ENCODE measurements at regions not wholly inside any gene's neighbourhood (a gene's known extent, or its start where the extent isn't known, plus 50 kb on each side); places are given as distances from the start of the nearest gene placed in this dataset.

- Histone ChIP-seq H3K27ac (no peak overlapping the region), H3K4me3 (no peak overlapping the region), H3K4me1 (peaks cover 0 to 10% (median 5%) of the 10 kb centered on the region in 9 donors), H3K9me3 (peaks cover 0 to 12% (median 0%) of the 10 kb centered on the region in 11 donors), H3K36me3 (no peaks in the 10 kb centered on the region), H3K27me3 (no peaks in the 10 kb centered on the region)
- TF ChIP-seq CTCF (IDR thresholded peaks at IDR 0.05) = no peak
- 76 to 79% methylated on average over 6 of the region's 6 CpGs for WGBS, 2 donors
- no peak for DNase-seq
- ATAC-seq = peak in 1 of 8 donors; percentile 64
- intact Hi-C loops (cut with DNase I) = no loop called here
Measured at GRCh38 chr18:26697186-26697884, 149.0 kb upstream of the KCTD1 start.

- peaks cover 0 to 10% (median 5%) of the 10 kb centered on the region in 9 donors for H3K4me1 ChIP-seq
- H3K36me3 ChIP-seq = no peaks in the 10 kb centered on the region
- TF ChIP-seq CTCF (IDR thresholded peaks at IDR 0.05) = no peak
- DNase-seq = no peak
- H3K27ac ChIP-seq = peak overlapping the region in 1 of 10 donors; percentile 7
- H3K4me3 ChIP-seq = no peak overlapping the region
- intact Hi-C loops (cut with DNase I) = no loop called here
- no peak for ATAC-seq
- 62 to 67% methylated on average over 2 of the region's 2 CpGs for WGBS, 2 donors
- no peaks in the 10 kb centered on the region for H3K27me3 ChIP-seq
- peaks cover 0 to 15% (median 0%) of the 10 kb centered on the region in 11 donors for H3K9me3 ChIP-seq
Measured at GRCh38 chr18:26696786-26697185, 148.4 kb upstream of the KCTD1 start.

DNA sequence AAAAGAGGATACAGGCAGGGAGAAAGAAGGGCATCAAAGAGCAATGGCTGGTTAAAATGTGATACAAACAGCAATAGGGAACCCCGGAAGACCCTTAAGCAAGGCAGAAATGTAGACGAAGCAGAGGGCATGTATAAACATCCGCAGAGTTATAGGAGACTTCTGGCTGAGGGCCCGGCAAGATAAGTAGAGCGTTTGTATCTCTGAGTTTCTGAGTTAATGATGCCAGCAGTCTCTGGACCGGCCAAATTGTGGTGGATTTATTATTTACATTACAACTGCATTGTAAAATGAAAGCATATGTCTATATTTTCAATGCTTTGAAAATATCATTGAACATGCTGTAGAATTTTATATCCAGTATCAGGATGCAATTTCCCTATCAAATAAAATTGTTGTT, 148.0 kb upstream of the KCTD1 start:
- ATAC-seq (no peak), DNase-seq (no peak)
- Histone ChIP-seq H3K4me1 (peaks cover 0 to 10% (median 5%) of the 10 kb centered on the region in 9 donors), H3K27me3 (no peaks in the 10 kb centered on the region), H3K27ac (no peak overlapping the region), H3K4me3 (no peak overlapping the region), H3K36me3 (no peaks in the 10 kb centered on the region), H3K9me3 (peaks cover 0 to 20% (median 0%) of the 10 kb centered on the region in 11 donors)
- WGBS, 2 donors = 35 to 48% methylated on average over 6 of the region's 6 CpGs
- no peak for TF ChIP-seq CTCF (IDR thresholded peaks at IDR 0.05)
- intact Hi-C loops (cut with DNase I) = no loop called here

DNA sequence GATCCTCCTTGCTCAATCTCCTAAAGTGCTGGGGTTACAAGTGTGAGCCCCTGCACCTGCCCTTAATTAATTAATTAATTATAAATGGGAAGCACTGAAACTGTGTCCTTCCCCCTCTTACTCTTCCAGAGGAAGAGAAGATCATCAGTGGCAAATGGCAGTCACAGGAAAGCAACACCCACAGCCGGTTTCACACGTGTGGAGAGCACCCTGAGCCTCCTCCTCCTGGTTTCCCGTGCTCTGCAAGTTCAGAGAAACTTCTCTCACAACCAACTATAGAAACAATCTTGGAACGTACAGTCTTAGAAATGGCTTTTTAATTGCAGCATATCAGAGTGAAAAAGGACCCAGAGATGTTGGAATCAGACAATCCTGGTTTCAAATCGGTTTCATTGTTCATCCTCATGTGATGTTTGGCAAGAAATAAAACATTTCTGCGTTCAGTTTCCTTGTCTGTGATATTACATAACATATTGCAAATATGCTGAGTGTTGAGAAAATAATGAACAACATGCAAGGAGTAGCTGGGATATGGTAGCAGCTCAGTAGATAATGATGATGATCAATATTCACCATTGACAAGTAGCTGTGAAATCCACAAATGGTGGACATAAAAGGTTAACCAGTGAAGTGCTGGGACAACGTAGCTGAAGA, 141.0 kb upstream of the KCTD1 start:
- H3K4me3 ChIP-seq = no peak overlapping the region
- no peak for TF ChIP-seq CTCF (IDR thresholded peaks at IDR 0.05)
- WGBS, 2 donors = 49 to 60% methylated on average over 7 of the region's 7 CpGs
- H3K4me1 ChIP-seq = peaks cover 0 to 9% (median 0%) of the 10 kb centered on the region in 9 donors
- ATAC-seq = no peak
- H3K36me3 ChIP-seq = no peaks in the 10 kb centered on the region
- intact Hi-C loops (cut with DNase I) = loop anchor here in 1 of 10 donors (5.0 kb wide), 1 partner anchor 52 kb away; no protein-coding TSS in a partner anchor
- H3K27me3 ChIP-seq = no peaks in the 10 kb centered on the region
- no peak for DNase-seq
- peaks cover 0 to 18% (median 0%) of the 10 kb centered on the region in 11 donors for H3K9me3 ChIP-seq
- H3K27ac ChIP-seq = no peak overlapping the region
